ENCODE measurements at regions not wholly inside any gene's neighbourhood (a gene's known extent, or its start where the extent isn't known, plus 50 kb on each side); places are given as distances from the start of the nearest gene placed in this dataset.

GRCh38 chr1:177423090-177423489 lies 252.3 kb downstream of the BRINP2 start (continued):
- TF ChIP-seq, protein P1, sequence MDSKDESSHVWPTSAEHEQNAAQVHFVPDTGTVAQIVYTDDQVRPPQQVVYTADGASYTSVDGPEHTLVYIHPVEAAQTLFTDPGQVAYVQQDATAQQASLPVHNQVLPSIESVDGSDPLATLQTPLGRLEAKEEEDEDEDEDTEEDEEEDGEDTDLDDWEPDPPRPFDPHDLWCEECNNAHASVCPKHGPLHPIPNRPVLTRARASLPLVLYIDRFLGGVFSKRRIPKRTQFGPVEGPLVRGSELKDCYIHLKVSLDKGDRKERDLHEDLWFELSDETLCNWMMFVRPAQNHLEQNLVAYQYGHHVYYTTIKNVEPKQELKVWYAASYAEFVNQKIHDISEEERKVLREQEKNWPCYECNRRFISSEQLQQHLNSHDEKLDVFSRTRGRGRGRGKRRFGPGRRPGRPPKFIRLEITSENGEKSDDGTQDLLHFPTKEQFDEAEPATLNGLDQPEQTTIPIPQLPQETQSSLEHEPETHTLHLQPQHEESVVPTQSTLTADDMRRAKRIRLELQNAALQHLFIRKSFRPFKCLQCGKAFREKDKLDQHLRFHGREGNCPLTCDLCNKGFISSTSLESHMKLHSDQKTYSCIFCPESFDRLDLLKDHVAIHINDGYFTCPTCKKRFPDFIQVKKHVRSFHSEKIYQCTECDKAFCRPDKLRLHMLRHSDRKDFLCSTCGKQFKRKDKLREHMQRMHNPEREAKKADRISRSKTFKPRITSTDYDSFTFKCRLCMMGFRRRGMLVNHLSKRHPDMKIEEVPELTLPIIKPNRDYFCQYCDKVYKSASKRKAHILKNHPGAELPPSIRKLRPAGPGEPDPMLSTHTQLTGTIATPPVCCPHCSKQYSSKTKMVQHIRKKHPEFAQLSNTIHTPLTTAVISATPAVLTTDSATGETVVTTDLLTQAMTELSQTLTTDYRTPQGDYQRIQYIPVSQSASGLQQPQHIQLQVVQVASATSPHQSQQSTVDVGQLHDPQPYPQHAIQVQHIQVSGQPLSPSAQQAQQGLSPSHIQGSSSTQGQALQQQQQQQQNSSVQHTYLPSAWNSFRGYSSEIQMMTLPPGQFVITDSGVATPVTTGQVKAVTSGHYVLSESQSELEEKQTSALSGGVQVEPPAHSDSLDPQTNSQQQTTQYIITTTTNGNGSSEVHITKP (CRISPR knock-in tag; IDR thresholded peaks at IDR 0.05; ENCODE audit: low read depth), result no peak
- TF ChIP-seq FIP1L1 (IDR thresholded peaks at IDR 0.05; ENCODE audit: borderline replicate concordance, insufficient read depth, low read depth, low read length) (no peak), ZBTB37 (CRISPR knock-in tag; IDR thresholded peaks at IDR 0.05) (no peak)

- Histone ChIP-seq H3K4me1 (ENCODE audit: insufficient read depth, low read length) (no peaks in the 10 kb centered on the region), H4K20me1 (ENCODE audit: insufficient read depth, low read length) (no peaks in the 10 kb centered on the region), H2AFZ (ENCODE audit: low read length) (no peak overlapping the region), H3K79me2 (ENCODE audit: insufficient read depth, low read length) (no peaks in the 10 kb centered on the region), H3K9ac (ENCODE audit: insufficient read depth, low read depth, low read length) (no peak overlapping the region), H3K9me3 (ENCODE audit: low read length) (no peaks in the 10 kb centered on the region), H3K36me3 (replicated peaks in 1 of 2; ENCODE audit: control insufficient read depth in 1 of 2, insufficient read depth in 2 of 2, low read length in 2 of 2) (no peaks in the 10 kb centered on the region), H3K4me2 (ENCODE audit: low read depth, low read length) (no peak overlapping the region), H3K27ac (ENCODE audit: extremely low read length, insufficient read depth, low read length) (no peak overlapping the region), H3K27me3 (ENCODE audit: control insufficient read depth in 1 of 2, insufficient read depth in 2 of 2, low read length in 2 of 2) (no peaks in the 10 kb centered on the region), H3K4me3 (replicated peaks in 1 of 3; ENCODE audit: insufficient read depth in 1 of 3, low read depth in 2 of 3, low read length in 3 of 3) (no peak overlapping the region)
- 1% methylated on average over 3 of the region's 3 CpGs for WGBS (ENCODE audit: low lambda C conversion rate)
- ChIA-PET CTCF (ENCODE audit: low intra/inter-chr PET ratio, low total read pairs) (no interaction called here), POLR2A (no interaction called here)
- no peak for ATAC-seq
- no peak for DNase-seq (ENCODE audit: low spot score)
- FAIRE-seq, result no peak
- BruUV-seq (replicated peaks), result no TSS peak
- intact Hi-C loops (cut with micrococcal nuclease; ENCODE audit: unreplicated experiment), result no loop called here
- in situ Hi-C loops (cut with HindIII; ENCODE audit: extremely low pct_ligation_motif_present, low pct_unique_long_range_greater_than_20kb), result no loop called here
- no peak for TF ChIP-seq ZNF431 (CRISPR knock-in tag; IDR thresholded peaks at IDR 0.05; ENCODE audit: borderline replicate concordance, low read depth)
- TF ChIP-seq ZBTB7A (CRISPR knock-in tag; IDR thresholded peaks at IDR 0.05), result no peak
- TF ChIP-seq SMC3 (IDR thresholded peaks at IDR 0.05; ENCODE audit: low read length), result no peak
- TF ChIP-seq ZNF207 (IDR thresholded peaks at IDR 0.05; ENCODE audit: borderline replicate concordance), result no peak
- no peak for TF ChIP-seq ZNF720 (CRISPR knock-in tag; IDR thresholded peaks at IDR 0.05)
- TF ChIP-seq ZNF543 (CRISPR knock-in tag; IDR thresholded peaks at IDR 0.05), result no peak
- TF ChIP-seq, protein P2, sequence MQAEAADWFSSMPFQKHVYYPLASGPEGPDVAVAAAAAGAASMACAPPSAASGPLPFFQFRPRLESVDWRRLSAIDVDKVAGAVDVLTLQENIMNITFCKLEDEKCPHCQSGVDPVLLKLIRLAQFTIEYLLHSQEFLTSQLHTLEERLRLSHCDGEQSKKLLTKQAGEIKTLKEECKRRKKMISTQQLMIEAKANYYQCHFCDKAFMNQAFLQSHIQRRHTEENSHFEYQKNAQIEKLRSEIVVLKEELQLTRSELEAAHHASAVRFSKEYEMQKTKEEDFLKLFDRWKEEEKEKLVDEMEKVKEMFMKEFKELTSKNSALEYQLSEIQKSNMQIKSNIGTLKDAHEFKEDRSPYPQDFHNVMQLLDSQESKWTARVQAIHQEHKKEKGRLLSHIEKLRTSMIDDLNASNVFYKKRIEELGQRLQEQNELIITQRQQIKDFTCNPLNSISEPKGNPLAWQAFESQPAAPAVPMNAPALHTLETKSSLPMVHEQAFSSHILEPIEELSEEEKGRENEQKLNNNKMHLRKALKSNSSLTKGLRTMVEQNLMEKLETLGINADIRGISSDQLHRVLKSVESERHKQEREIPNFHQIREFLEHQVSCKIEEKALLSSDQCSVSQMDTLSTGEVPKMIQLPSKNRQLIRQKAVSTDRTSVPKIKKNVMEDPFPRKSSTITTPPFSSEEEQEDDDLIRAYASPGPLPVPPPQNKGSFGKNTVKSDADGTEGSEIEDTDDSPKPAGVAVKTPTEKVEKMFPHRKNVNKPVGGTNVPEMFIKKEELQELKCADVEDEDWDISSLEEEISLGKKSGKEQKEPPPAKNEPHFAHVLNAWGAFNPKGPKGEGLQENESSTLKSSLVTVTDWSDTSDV (CRISPR knock-in tag; IDR thresholded peaks at IDR 0.05), result no peak
- TF ChIP-seq ZNF670 (CRISPR knock-in tag; IDR thresholded peaks at IDR 0.05; ENCODE audit: borderline replicate concordance), result no peak
- no peak for TF ChIP-seq RBAK (CRISPR knock-in tag; IDR thresholded peaks at IDR 0.05)
- TF ChIP-seq, protein P3, sequence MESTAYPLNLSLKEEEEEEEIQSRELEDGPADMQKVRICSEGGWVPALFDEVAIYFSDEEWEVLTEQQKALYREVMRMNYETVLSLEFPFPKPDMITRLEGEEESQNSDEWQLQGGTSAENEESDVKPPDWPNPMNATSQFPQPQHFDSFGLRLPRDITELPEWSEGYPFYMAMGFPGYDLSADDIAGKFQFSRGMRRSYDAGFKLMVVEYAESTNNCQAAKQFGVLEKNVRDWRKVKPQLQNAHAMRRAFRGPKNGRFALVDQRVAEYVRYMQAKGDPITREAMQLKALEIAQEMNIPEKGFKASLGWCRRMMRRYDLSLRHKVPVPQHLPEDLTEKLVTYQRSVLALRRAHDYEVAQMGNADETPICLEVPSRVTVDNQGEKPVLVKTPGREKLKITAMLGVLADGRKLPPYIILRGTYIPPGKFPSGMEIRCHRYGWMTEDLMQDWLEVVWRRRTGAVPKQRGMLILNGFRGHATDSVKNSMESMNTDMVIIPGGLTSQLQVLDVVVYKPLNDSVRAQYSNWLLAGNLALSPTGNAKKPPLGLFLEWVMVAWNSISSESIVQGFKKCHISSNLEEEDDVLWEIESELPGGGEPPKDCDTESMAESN (CRISPR knock-in tag; conservative IDR thresholded peaks at IDR 0.05), result no peak
- TF ChIP-seq ZNF589 (CRISPR knock-in tag; conservative IDR thresholded peaks at IDR 0.05), result no peak
These were observed 243.3 kb downstream of the BRINP2 start for GRCh38 chr1:177413982-177414596.

Measured in HepG2 (cell line).